ENCODE measurements at regions not wholly inside any gene's neighbourhood (a gene's known extent, or its start where the extent isn't known, plus 50 kb on each side); places are given as distances from the start of the nearest gene placed in this dataset.
"Not testable (repeated sequence)": the region's sequence is repeated elsewhere in the genome, so short reads cannot be mapped to it uniquely, and the experiment has no call there.

DNA sequence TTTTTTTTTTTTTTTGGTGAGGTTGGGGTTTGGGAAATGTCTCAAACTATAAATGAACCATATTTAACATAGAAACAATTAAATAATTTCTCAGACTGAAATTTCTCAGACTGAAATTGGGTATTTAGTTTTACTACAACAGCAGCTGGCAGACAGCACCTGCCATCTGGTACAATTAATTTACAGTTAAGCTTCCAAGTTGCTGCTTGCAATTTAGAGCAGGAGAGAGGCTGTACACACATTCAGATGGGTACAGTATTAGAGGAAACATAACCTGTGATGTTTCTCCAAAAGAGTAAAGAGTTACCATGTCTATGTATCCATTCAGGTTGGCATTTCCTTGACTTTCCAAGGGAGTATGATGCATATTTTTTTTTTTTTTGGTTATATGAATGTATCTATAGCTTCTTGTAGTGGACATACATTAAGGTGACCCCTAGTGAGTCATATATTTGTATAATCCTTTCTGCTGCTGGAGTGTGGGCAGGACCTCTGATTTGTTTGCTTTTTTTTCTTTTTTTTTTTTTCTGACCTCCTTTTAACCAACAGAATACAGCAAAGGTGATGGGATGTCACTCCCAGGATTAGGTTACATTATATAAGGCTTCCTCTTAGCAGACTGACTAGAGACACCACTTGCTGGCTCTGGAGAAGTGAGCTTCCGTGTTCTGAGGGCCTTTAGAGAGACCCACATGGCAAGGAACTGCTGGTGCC, 201.7 kb downstream of the PTH2R start:
- intact Hi-C loops (cut with micrococcal nuclease): no loop called here

DNA sequence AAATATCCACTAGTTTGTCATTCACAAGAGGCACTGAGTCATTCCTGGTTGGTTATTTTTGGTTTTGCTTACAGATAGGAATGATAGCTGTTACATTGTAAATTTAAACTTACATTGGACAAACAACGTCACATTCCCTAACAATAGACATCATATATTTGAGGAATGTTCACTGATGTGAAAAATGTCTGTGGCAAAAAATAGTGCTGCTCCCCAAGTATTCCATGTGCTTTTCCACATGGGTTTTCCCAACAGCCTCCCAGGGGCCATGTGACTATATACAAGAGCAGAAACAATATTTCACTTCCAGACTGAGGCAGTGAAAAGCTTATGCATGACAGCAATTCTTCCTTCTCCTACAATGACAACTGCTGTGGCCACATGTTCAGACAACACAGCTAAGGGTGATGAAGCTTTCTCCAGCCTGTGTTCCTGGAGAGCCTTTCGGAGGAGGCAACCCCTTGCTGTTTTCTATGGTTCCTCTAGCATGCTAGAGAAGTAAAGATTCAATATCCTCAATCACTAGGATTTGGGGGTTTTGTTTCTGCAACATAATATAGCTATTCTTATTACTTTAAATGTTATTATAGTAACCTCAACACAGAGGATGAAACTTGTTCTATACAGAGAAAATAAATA, 202.7 kb downstream of the PTH2R start:
- intact Hi-C loops (cut with micrococcal nuclease): no loop called here

DNA sequence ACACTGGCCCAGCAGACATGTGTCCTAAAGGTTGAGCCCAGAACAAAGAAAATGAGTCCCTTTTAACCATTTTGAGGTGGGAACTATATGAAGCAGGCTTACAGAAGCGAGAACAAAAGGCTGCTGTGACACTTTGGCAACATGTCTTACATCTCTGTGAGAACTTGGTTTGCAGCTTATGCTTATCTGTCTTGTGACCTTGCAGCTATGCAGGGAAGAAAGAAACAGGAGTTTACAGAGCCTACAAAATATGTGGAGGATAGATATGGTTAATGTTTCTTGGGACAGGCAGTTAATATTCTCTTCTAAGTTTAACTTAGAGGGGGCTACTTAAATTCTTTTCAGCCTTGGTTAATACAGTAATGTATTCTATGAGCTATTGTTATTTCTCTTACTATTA, 209.1 kb downstream of the PTH2R start:
- intact Hi-C loops (cut with micrococcal nuclease): not testable (repeated sequence)

DNA sequence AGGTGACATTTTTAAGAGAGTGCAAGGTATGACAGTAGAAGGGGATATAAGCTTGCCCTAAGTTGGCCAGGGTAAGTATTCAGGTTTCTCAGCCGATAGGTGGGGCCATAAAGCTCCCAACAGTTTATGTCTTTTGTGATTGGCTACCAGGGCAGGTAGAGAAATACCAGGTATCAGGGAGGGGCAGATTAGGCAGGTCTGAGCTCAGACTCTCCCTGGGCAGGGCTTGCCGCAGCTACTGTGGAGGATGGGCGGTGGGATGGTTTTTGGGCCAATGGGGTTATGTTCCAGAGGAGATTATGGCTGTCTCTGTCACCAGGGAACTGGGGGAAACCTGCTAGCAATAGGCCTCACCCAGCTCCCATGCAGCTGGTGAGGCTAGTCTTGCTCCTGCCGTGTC, 211.6 kb downstream of the PTH2R start:
- intact Hi-C loops (cut with micrococcal nuclease): no loop called here

DNA sequence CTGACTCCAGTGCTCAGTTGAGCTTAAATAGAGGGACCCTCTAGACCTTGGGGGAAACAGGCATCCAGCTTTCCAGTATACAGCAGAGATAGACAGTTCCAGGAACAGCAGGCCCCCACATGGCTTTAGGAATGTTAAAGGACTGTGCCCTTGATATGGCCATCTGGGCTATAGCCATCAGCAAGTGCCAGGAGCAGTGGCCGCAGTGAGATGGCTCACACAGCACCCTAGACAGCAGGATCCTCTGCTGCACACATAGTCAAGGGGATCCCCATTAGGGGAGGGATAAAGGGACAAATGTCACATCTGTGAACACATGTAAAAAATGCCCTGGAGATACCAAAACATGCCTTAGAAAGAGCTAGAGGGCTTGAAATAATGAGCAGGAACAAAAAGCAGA, 213.4 kb downstream of the PTH2R start:
- intact Hi-C loops (cut with micrococcal nuclease): no loop called here

DNA sequence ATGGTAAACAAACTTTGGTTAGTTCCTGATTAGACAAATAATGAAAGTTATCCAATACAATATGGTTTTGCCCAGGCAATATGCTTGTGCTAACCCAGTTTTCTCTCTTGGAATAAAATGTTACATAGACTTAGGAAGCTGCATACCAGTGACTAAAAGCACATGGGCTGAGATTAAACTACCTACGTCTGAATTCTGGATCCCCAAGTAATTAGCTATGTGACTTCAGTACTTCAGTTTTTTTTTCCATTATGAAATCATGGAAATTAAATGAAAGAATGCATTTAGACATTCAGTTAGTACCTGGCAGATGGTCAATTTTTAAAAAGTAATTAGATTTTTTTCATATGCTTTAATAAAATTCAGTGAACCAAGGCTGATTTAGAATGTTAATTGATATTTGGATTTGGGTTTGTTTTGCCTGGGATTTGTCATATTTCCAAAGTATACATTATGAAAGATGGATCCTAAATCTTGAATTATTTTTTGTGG, 213.9 kb downstream of the PTH2R start:
- intact Hi-C loops (cut with micrococcal nuclease): no loop called here

DNA sequence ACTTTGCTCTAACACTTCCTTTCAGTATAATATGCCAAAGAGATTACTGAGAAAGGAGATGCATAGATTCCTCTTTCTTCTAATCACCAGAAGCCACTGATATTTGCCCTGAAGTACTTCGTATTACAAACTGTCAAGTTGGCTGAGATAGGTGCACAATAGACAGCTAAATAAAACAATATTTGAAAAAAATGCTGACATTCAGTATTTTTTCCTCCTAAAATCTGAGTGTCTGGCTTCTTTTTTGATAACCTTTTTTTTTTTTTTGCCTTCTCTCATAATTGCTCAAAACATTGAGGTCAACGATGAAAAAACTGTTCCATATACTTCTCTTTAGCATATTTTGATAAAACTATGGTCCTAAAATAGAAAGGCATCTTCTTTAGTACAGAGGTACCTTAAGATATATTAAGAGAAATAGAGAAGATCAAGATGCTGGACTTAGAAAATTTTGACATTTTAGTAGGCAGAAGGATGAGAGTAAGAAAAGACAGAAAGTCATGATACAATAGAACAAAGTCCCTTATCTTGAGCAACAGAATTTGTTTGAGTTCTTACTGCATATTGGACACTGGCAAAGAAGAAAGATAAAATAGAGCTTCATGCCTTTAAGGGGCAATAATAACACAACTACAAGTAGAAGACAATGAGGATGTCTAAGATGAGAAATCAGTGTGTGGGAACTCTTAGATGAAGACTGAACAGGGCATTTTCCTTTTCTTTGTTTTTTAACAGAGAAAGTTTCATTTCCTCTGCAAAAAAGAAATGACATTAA, 220.7 kb downstream of the PTH2R start:
- intact Hi-C loops (cut with micrococcal nuclease): no loop called here

DNA sequence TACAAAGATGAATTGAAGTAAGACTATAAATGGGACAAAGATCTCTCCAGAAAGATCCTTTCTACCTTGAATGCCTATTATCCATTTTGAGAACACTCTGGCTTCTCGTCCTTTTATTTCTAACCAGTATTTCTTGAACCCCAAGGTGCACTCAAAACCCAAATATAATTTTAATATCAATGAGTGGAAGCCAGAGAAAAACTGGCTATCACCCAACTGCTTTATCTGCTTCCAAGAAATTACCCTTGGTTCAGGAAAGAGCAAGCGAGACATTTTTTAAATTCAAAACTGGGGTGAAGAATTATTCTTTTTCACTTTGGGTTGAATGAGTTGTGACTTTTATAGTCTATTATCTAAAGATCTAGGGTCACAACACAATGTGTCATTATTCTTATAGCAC, 221.3 kb downstream of the PTH2R start:
- intact Hi-C loops (cut with micrococcal nuclease): no loop called here

DNA sequence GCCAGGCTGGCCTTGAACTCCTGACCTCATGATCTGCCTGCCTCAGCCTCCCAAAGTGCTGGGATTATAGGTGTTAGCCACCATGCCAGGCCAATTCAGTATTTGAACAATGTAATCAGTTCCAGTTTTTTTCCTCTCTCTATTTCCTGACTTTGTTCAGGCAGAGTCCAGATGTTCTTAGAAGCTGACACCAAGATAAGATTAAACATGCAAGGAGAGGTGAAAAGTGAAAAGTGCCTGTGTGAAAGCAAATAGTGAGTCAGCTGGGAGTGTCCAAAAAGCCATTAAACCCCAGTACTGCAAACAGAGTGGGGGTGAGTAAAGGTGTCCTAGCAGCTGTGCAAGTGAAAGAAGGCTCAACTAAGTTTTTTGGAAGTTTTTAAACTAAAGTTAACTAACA, 231.5 kb downstream of the PTH2R start:
- intact Hi-C loops (cut with micrococcal nuclease): no loop called here

DNA sequence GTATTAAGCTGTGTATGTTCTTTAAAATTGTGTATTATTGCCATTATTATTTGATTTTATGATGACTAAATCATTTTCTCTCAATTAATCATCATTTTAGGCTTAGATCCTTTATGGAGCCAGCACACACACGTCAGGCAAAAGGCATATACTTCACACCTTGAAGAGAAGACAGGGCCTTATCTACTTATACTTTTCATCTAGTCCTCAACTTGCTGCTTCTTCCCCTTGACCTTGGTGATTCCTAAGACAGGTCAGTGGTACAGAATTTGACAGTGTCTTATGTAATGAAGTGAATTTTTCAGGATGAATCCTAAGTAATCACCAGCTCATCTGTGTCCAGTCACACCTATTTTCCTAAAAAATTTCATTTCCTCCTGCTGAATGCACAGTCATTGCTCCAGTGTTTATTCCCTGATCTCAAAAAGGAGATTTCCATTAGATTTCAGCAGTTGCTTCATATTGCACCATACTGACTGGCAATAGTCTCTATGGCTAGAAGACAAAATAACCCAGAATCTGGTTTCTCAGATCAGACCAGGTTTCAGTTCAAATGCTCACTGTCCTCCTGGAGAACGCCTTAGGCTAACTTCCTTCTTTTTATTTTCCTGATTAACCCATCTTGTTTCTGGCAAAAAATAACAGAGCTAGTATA, 235.7 kb downstream of the PTH2R start:
- intact Hi-C loops (cut with micrococcal nuclease): no loop called here

DNA sequence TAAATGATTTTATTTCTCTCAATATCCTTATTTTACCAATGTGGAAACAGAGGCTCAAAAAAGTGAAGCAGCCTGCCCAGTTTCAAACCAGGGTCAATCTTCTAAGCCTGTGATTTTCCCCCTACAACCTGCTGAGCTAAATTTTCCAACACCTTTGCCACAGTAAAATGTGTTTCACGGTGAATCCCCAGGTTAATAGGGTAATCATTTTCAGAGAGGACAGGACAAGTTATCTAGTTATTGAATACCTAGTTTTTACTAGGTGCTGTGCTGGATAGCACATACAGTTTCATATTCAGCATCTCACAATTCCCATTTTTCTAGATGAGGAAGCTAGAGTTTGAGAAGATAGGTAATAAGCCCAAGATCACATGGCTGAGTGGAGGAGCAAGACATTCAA, 236.6 kb downstream of the PTH2R start:
- intact Hi-C loops (cut with micrococcal nuclease): no loop called here

DNA sequence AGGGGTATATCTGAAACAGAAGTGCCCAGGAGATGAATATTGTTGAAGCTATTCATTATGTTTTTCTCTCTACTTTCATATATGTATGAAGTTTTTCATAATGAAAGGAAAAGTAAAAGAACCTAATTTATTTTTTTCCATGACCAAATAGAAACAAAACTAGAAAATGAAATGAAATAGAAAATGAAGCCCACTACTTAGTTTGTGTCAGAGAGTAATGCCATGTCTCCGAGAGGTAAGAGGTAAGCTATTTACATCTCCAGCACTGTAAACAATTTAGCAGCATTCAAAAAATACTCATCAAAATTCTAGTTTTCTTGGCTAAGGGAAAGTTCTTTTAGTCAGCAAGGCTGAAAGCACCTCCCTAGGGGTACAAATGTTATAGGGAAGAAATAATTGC, 238.6 kb downstream of the PTH2R start:
- intact Hi-C loops (cut with micrococcal nuclease): no loop called here

DNA sequence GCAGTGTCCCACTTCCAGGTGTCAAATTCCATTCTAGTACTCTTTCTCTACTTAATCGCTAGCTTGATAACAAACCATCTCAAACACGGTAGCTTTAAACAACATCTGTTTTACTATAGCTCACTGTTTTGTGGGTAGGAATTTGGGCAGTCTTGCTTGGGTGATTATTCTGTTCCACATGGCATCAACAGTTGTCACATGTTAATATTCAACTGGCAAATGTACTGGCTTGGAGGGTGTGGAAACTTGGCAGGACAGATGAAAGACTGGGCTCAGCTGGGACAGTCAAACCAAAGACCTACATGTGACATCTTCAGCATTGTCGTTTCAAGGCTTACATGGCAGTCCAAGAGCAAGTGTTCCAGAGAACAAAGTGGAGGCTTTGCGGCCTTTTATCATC, 241.8 kb downstream of the PTH2R start:
- intact Hi-C loops (cut with micrococcal nuclease): no loop called here

DNA sequence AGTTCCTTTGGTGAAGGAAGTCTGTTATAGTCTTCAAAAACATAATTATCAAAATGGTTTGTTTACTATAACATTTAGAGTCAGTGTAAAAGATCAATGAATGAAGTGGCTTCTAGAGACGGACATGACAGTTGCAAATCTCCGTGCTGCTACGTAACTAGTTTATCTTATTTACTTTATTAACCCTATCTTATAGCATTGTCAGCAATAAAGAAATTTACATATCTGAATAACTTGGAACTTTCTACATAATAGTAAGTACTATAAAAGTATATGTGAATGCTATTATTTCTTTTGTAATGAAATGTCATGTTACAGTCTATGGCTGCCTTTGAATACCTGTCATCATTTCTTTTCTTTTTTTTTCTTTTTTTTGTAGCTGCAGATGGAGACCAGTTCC, 246.8 kb downstream of the PTH2R start:
- intact Hi-C loops (cut with micrococcal nuclease): no loop called here

DNA sequence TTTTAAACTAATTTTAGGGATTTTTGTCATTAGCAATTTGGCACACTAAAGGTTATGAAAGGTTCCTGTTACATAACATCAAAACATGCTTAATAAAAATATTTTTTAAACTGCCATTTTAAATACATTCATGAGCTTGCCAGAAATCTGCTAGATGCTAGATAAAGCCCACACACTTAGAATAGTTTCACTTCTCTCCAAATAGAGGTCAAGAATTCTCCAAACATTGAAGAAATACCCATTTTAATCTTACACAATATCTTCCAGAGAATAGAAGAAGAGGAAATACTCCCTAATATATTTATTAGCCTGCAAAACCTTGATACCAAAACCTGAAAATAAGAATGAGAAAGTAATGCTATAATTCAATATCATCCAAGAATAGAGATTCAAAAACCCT, 247.5 kb downstream of the PTH2R start:
- intact Hi-C loops (cut with micrococcal nuclease): no loop called here

DNA sequence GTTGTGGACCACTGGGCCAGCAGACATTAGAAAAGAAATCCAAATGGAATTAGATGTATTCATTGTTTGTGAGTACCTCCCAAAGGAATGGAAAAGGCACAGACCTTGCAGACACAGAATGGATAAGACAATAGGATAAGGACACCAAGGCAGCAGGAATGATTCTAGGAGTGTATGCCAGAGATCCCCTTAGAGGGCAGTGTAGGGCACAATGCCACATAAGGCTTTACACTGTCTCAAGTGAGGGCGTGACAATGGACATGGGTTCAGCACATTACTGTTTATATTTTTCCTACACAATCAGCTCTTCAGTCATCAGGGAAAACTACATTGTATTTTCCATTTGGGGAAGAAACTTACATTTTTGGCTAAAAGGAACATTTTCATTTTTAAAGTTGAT, 250.9 kb downstream of the PTH2R start:
- intact Hi-C loops (cut with micrococcal nuclease): no loop called here

DNA sequence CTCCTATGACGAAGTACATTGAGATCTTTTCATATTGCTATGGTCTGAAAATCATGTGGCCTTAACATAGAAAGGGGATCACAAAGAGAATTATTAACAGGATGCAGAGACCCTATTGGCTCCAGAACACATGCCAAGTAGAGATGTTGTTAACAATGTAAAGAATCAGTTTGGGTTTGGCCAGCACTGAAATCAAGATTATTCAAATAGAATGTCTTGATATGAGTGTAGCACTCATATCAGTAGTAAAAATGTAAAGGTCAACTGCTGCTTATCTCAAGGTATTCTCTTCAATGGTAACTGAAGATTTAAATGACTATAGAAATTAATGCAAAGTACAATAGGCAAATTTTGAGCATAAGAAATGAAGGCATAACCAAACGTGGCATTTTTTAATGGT, 262.8 kb downstream of the PTH2R start:
- intact Hi-C loops (cut with micrococcal nuclease): no loop called here

DNA sequence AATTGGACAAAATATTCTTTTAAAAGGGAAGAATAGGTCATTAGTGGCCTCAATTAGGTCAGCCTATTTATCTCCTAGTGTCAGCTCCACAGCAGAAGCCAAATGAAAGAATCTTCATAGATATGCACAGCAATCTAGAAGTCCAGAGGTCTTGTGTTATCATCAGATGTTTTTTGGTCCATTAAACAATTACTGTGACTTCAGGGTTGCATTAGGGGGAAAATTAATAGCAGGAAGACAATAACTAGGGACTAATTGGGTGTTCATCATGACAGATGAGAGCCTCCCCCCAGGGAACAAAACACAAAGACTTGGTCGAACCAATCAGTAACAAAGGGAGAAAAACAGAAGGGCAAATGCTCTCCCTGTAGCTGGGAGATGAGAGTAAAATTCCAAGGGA, 264.7 kb downstream of the PTH2R start:
- intact Hi-C loops (cut with micrococcal nuclease): no loop called here

DNA sequence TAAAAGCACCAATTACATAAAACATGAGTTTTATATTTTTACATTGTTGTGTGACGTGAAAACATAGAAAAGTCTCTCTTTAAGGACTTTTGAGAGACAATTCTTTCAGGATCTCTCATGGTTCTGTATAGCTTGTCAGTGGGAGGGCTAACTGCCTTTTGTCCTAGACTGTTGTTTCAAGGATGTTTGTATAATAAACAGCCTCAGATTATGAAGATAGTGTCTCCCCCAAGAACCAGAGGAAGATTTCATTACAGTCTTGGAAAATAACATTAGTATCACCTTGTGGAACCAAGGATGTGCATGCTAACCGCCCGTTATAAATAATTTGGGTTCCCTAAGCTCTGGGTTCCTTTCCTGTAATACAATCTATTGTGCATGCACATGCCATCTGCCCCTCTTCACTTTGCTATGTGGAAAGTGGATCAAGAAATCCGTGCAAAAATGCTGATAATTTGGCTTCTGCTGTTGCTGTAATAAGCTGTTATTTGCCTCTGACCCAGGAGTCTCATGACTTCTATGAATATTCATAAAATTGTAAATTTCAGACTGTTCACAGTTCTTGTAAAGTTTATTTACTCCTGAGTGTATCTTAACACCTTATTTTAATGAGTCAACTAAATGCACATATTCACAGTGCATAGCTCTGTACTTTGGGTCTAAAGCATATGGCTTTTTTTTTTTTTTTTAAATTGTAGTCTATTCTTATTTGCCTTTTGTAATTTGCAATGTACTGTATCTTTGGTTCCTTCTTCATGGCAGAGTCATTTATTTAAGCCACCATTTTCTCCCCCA, 265.5 kb downstream of the PTH2R start:
- intact Hi-C loops (cut with micrococcal nuclease): no loop called here

DNA sequence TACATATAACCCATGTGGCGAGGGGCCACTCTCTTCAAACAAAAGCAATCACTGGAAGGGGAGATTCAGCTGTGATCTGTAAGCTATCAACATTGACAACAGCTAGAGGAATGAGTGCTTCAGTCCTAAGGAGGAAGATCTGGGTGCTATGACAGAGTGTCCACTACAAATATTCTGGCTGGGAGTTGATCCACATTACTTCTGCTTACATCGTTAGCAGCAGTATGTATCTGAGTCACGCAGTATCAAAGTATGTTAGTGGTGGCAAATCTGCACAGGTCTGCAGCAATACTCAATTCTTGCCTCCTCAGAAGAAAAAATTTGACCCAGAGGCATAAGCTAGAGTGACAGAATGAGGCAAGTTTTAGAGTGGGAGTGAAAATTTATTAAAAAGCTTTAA, 267.0 kb downstream of the PTH2R start:
- intact Hi-C loops (cut with micrococcal nuclease): no loop called here

DNA sequence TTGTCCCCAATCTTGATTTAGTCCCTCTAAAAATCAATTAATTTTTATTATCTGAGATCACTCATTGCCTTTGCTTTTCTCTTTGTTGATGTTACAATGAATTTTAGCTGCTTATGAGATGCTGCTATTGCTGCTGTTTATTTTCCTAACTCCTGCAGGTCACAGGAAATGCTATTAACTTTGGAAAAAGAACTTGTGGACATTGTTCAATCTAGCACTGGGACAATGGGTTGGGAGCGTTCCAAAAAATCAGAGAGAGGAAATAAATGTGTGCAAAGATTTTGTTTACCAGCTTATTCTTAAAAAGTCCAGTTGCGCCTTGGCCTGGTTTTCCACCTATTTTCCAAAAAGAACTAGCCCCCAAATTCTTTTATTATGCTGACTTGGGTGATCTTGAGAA, 268.3 kb downstream of the PTH2R start:
- intact Hi-C loops (cut with micrococcal nuclease): no loop called here
